ENCODE measurements at regions not wholly inside any gene's neighbourhood (a gene's known extent, or its start where the extent isn't known, plus 50 kb on each side); places are given as distances from the start of the nearest gene placed in this dataset.

- no peak for TF ChIP-seq GTF2F1 (IDR thresholded peaks at IDR 0.05; ENCODE audit: borderline replicate concordance, low read depth, low read length)
- TF ChIP-seq POLR2A (IDR thresholded peaks at IDR 0.05; ENCODE audit: control extremely low read depth in 1 of 2, low read depth in 2 of 2, low read length in 2 of 2), result no peak
- TF ChIP-seq USF2 (IDR thresholded peaks at IDR 0.05; ENCODE audit: low read length), result no peak
- no peak for TF ChIP-seq PHF8 (conservative IDR thresholded peaks at IDR 0.05; ENCODE audit: low read depth, low read length)
Measured at GRCh38 chr9:80605129-80605528, 1033.4 kb downstream of the TLE4 start (continued).
